K562 (cell line): ENCODE measurements at regions not wholly inside any gene's neighbourhood (a gene's known extent, or its start where the extent isn't known, plus 50 kb on each side); places are given as distances from the start of the nearest gene placed in this dataset.

Experiments used
- ATAC-seq: fragments of 200-7000 bp; cut with Tn5 transposase; 3 replicates; pipeline ENCODE4 v1.9.1; 2020; ENCODE audit warnings: moderate library complexity
- BruUV-seq: library from RNA; stranded (reverse); fragments of 400-500 nt; replicated peaks from 2 replicates; lab custom pipeline; 2021; lab: Mats Ljungman, UMichigan
- CTCF ChIA-PET: fragments of 300-600 bp; formaldehyde crosslinking; extraction: SDS; loops from one replicate; lab custom pipeline; 2021; ENCODE audit warnings: low intra/inter-chr PET ratio; lab: Yijun Ruan, JAX
- POLR2A ChIA-PET: fragments of 300-600, 350-650 bp; sonication (Branson Sonifier 250); formaldehyde crosslinking; extraction: SDS; loops from one replicate; lab custom pipeline; 2021; ENCODE audit warnings: antibody characterized with exemption, inconsistent platforms; lab: Yijun Ruan, JAX
- DNase-seq, 4 experiments: peaks; one replicate each; pipeline versions ENCODE4 v3.0.0 to v3.0.0-alpha.2; 2011 to 2018; ENCODE audit warnings: low spot score in 3 of 4, mixed read lengths in 3 of 4; ENCODE audit errors: extremely low read depth in 1 of 4
- FAIRE-seq: peaks from 2 replicates; lab custom pipeline; 2011; peaks lifted over from hg19 to GRCh38; lab: Jason Lieb, UNC
- H2AFZ ChIP-seq: 2 replicates; pipeline ENCODE4 v1.6.0; 2011; ENCODE audit warnings: low read depth, low read length, control low read depth, inconsistent platforms
- H3K27ac ChIP-seq: fragments of 200-600 bp; 3 replicates; pipeline ENCODE4 v1.8.0; 2011; ENCODE audit warnings: low read depth, mild to moderate bottlenecking, control low read depth, inconsistent platforms, low read length, moderate library complexity, mixed read lengths; ENCODE audit errors: extremely low read depth
- H3K27me3 ChIP-seq, 2 experiments: fragments of 300-600 bp in 1 of 2; 2 replicates in 1 of 2; 3 replicates in 1 of 2; pipeline versions ENCODE4 v1.6.0 to v1.8.0; 2011; ENCODE audit warnings: inconsistent platforms in 2 of 2, low read length in 2 of 2, mild to moderate bottlenecking in 1 of 2, mixed read lengths in 1 of 2, moderate library complexity in 1 of 2; ENCODE audit not compliant: control insufficient read depth in 2 of 2, insufficient read depth in 2 of 2
- H3K36me3 ChIP-seq: fragments of 300-600 bp; 3 replicates; pipeline ENCODE4 v1.8.0; 2011; ENCODE audit warnings: mild to moderate bottlenecking, low read length, inconsistent platforms; ENCODE audit not compliant: control insufficient read depth, insufficient read depth
- H3K4me1 ChIP-seq, 2 experiments: fragments of 200-600 bp in 1 of 2; replicated peaks in 1 of 2; 2 replicates in 1 of 2; 3 replicates in 1 of 2; pipeline versions ENCODE4 v1.5.1 to v1.8.0; 2011; ENCODE audit warnings: inconsistent platforms in 2 of 2, low read length in 2 of 2, mild to moderate bottlenecking in 1 of 2, mixed read lengths in 1 of 2, moderate library complexity in 1 of 2; ENCODE audit not compliant: control insufficient read depth in 2 of 2, insufficient read depth in 2 of 2
- H3K4me2 ChIP-seq: 2 replicates; pipeline ENCODE4 v1.6.1; 2011; ENCODE audit warnings: low read length, control low read depth, inconsistent platforms, mixed read lengths; ENCODE audit not compliant: insufficient read depth
- H3K4me3 ChIP-seq: fragments of 200-600 bp; sonication (generic), shearing (Covaris generic); 2 replicates; pipeline ENCODE4 v1.5.1; 2016; ENCODE audit warnings: control low read depth, inconsistent platforms
- H3K79me2 ChIP-seq: fragments of 200-600 bp; 3 replicates; pipeline ENCODE4 v1.8.0; 2011; ENCODE audit warnings: low read length, inconsistent platforms; ENCODE audit not compliant: control insufficient read depth, insufficient read depth
- H3K9ac ChIP-seq, 2 experiments: 2 replicates each; pipeline versions ENCODE4 v1.6.0 to v1.6.1; 2011; ENCODE audit warnings: low read depth in 2 of 2, low read length in 2 of 2, control low read depth in 1 of 2, inconsistent platforms in 1 of 2, mild to moderate bottlenecking in 1 of 2, mixed read lengths in 1 of 2; ENCODE audit not compliant: insufficient read depth in 1 of 2
- H3K9me1 ChIP-seq: one replicate; pipeline ENCODE4 v1.6.0; 2011; ENCODE audit warnings: inconsistent platforms, mild to moderate bottlenecking, low read length, moderate library complexity; ENCODE audit not compliant: control insufficient read depth, insufficient read depth
- H3K9me3 ChIP-seq: replicated peaks from 2 replicates; pipeline ENCODE4 v1.5.1; 2011; ENCODE audit warnings: low read depth, low read length, inconsistent platforms; ENCODE audit not compliant: control insufficient read depth, insufficient read depth
- H4K20me1 ChIP-seq: replicated peaks from 2 replicates; pipeline ENCODE4 v1.6.1; 2011; ENCODE audit warnings: low read length, inconsistent platforms, mixed read lengths; ENCODE audit not compliant: control insufficient read depth, insufficient read depth
- MCM5 ChIP-seq: fragments of 450-650 bp; IDR thresholded peaks from 2 replicates; pipeline ENCODE4 v1.6.1; 2016; ENCODE audit warnings: low read depth
- MTA1 ChIP-seq: fragments of 450-650 bp; IDR thresholded peaks from 2 replicates; pipeline ENCODE4 v1.6.1; 2017; ENCODE audit warnings: borderline replicate concordance
- RCOR1 ChIP-seq, 2 experiments: IDR thresholded peaks; 2 replicates each; pipeline ENCODE4 v1.6.1; 2012; ENCODE audit warnings: low read depth in 2 of 2, low read length in 2 of 2, borderline replicate concordance in 1 of 2, improper control_type of control experiment in 1 of 2
- RFX7 ChIP-seq: fragments of 250-450 bp; sonication (Bioruptor Pico); IDR thresholded peaks from 2 replicates; pipeline ENCODE4 v1.5.1; 2021; ENCODE audit warnings: mild to moderate bottlenecking
- SUPT5H ChIP-seq: fragments of 450-650 bp; IDR thresholded peaks from 2 replicates; pipeline ENCODE4 v1.6.1; 2016
- TCF3 ChIP-seq: sonication (generic); formaldehyde crosslinking; IDR thresholded peaks from 2 replicates; pipeline ENCODE4 v1.4.0; 2020; ENCODE audit warnings: mild to moderate bottlenecking, missing genetic modification reagents
- ZBTB1 ChIP-seq: sonication (generic); formaldehyde crosslinking; IDR thresholded peaks from 2 replicates; pipeline ENCODE4 v1.8.1; 2023; ENCODE audit warnings: missing genetic modification reagents, low read depth, mild to moderate bottlenecking, borderline replicate concordance
- ZBTB49 ChIP-seq: sonication (generic); formaldehyde crosslinking; IDR thresholded peaks from 2 replicates; pipeline ENCODE4 v1.8.0; 2022; ENCODE audit warnings: missing genetic modification reagents, mild to moderate bottlenecking, borderline replicate concordance
- ZKSCAN8 ChIP-seq: fragments of 200-800 bp; sonication (Bioruptor generic); IDR thresholded peaks from 2 replicates; pipeline ENCODE4 v1.6.1; 2016; ENCODE audit warnings: missing genetic modification characterization, missing compliant biosample characterization
- ZMIZ1 ChIP-seq, 2 experiments: fragments of 150-350 bp in 1 of 2; IDR thresholded peaks; 2 replicates each; pipeline ENCODE4 v1.6.1; 2012 to 2016; ENCODE audit warnings: low read depth in 2 of 2, low read length in 2 of 2, mild to moderate bottlenecking in 1 of 2, moderate library complexity in 1 of 2
- ZNF408 ChIP-seq: fragments of 250-450 bp; sonication (Bioruptor Pico); IDR thresholded peaks from 2 replicates; pipeline ENCODE4 v1.4.0; 2020; ENCODE audit warnings: low read depth, mild to moderate bottlenecking, moderate library complexity
- WGBS: fragments of 100-300 bp; shearing (Covaris generic); methylation state at CpG from one replicate; pipeline ENCODE4 v1.1.6; 2016; ENCODE audit warnings: low coverage, mixed read lengths; ENCODE audit not compliant: insufficient coverage; ENCODE audit errors: missing lambda C conversion rate; 5-methylcytosine and 5-hydroxymethylcytosine counted together
- in situ Hi-C: fragments of 300-500 bp; cut with MboI; formaldehyde crosslinking; loops from 4 replicates; pipeline ENCODE4 v1.15.0; 2018; ENCODE audit warnings: inconsistent platforms, mixed read lengths
- intact Hi-C: fragments of 100-400 bp; cut with micrococcal nuclease; formaldehyde crosslinking; loops from 2 replicates; pipeline ENCODE4 v1.14.2; 2022

- H3K9me3 ChIP-seq = peaks cover 3% of the 10 kb centered on the region; the same call in 1 of the 2 replicates
- BruUV-seq = no TSS peak
- FAIRE-seq = no peak
- no peak overlapping the region for H3K27ac ChIP-seq
- no peaks in the 10 kb centered on the region for H3K9me1 ChIP-seq
- no peak overlapping the region for H3K4me2 ChIP-seq
- intact Hi-C loops = no loop called here
- TF ChIP-seq ZKSCAN8 (no peak), RCOR1 (IDR thresholded peaks at IDR 0.05; ENCODE audit: borderline replicate concordance in 1 of 2, low read depth in 2 of 2, low read length in 2 of 2) (no peak)
- TF ChIP-seq, all 486 proteins: peak for 0
- DNase-seq = no peak
- peaks cover under 1% of the 10 kb centered on the region; the same call in 1 of the 3 replicates for H3K79me2 ChIP-seq
- no peak for ATAC-seq
- WGBS = 92% methylated on average over 7 of the region's 10 CpGs
- H2AFZ ChIP-seq = no peak overlapping the region
- ChIA-PET CTCF (no interaction called here), POLR2A (no interaction called here)
- no peak overlapping the region for H3K4me3 ChIP-seq
- H3K9ac ChIP-seq = no peak overlapping the region
- H3K36me3 ChIP-seq = peaks cover 21% of the 10 kb centered on the region; the same call in 2 of the 3 replicates
- no peaks in the 10 kb centered on the region for H3K4me1 ChIP-seq
- no peaks in the 10 kb centered on the region for H4K20me1 ChIP-seq
- H3K27me3 ChIP-seq = no peaks in the 10 kb centered on the region
- in situ Hi-C loops = no loop called here
Observed at GRCh38 chr18:77940566-77940965, 690.9 kb downstream of the GALR1 start.

GRCh38 chr18:77944533-77944932, 694.9 kb downstream of the GALR1 start:
- POLR2A ChIA-PET = no interaction called here
- no peak overlapping the region for H3K27ac ChIP-seq

More at GRCh38 chr18:77944533-77944932, 694.9 kb downstream of the GALR1 start:
- H3K27me3 ChIP-seq = no peaks in the 10 kb centered on the region
- H2AFZ ChIP-seq = no peak overlapping the region
- 89% methylated on average over 5 of the region's 7 CpGs for WGBS
- H3K36me3 ChIP-seq = peaks cover 24% of the 10 kb centered on the region; the same call in 2 of the 3 replicates
- no peak overlapping the region for H3K4me2 ChIP-seq
- H4K20me1 ChIP-seq = no peaks in the 10 kb centered on the region
- H3K79me2 ChIP-seq = peaks cover 13% of the 10 kb centered on the region; the same call in 2 of the 3 replicates
- FAIRE-seq (no peak), ATAC-seq (no peak), DNase-seq (no peak)
- no peak for TF ChIP-seq ZBTB1
- TF ChIP-seq ZBTB49 = no peak
- TF ChIP-seq MCM5 = no peak
- no peak for TF ChIP-seq ZMIZ1 (IDR thresholded peaks at IDR 0.05; ENCODE audit: low read depth in 2 of 2, low read length in 2 of 2)
- no peak for TF ChIP-seq ZNF408 (CRISPR knock-in tag)
- no peak for TF ChIP-seq TCF3 (CRISPR knock-in tag)
- no peak for TF ChIP-seq RFX7
- no peak for TF ChIP-seq MTA1
- no peak for TF ChIP-seq SUPT5H
- H3K9me3 ChIP-seq = no peaks in the 10 kb centered on the region
- CTCF ChIA-PET = no interaction called here
- BruUV-seq = no TSS peak
- no peak overlapping the region for H3K9ac ChIP-seq
- intact Hi-C loops (no loop called here), in situ Hi-C loops (no loop called here)
- no peaks in the 10 kb centered on the region for H3K4me1 ChIP-seq
- H3K4me3 ChIP-seq = no peak overlapping the region
- H3K9me1 ChIP-seq = no peaks in the 10 kb centered on the region
